Panc1 (cell line): ENCODE measurements at regions not wholly inside any gene's neighbourhood (a gene's known extent, or its start where the extent isn't known, plus 50 kb on each side); places are given as distances from the start of the nearest gene placed in this dataset.

Experiments
- ATAC-seq: fragments of 200-7000 bp; cut with Tn5 transposase; 2 replicates; pipeline ENCODE4 v1.9.1; 2020; ENCODE audit warnings: mild to moderate bottlenecking, moderate library complexity
- BruUV-seq: library from RNA; stranded (reverse); fragments of 400-500 nt; replicated peaks from 2 replicates; lab custom pipeline; 2021; lab: Mats Ljungman, UMichigan
- CTCF ChIA-PET: fragments of 300-600 bp; sonication (Branson Sonifier 250); formaldehyde crosslinking; loops from one replicate; lab custom pipeline; 2022; ENCODE audit warnings: antibody characterized with exemption; lab: Charles Lee
- POLR2A ChIA-PET: fragments of 300-600 bp; sonication (Branson Sonifier 250); formaldehyde crosslinking; loops from one replicate; lab custom pipeline; 2022; ENCODE audit warnings: antibody characterized with exemption; lab: Charles Lee
- DNase-seq: peaks from one replicate; pipeline ENCODE4 v3.0.0-alpha.2; 2010; ENCODE audit warnings: low read depth, low spot score
- H3K27ac ChIP-seq: 2 replicates; pipeline ENCODE4 v1.5.1; 2011; ENCODE audit warnings: mild to moderate bottlenecking, low read length, inconsistent platforms
- H3K27me3 ChIP-seq: fragments of 200-500 bp; sonication (Bioruptor generic); 2 replicates; pipeline ENCODE4 v1.6.0; 2014; ENCODE audit warnings: low read length, inconsistent platforms; ENCODE audit not compliant: control insufficient read depth, insufficient read depth
- H3K36me3 ChIP-seq: fragments of 200-500 bp; sonication (Bioruptor generic); 2 replicates; pipeline ENCODE4 v1.5.1; 2014; ENCODE audit warnings: inconsistent platforms, mild to moderate bottlenecking, low read length, moderate library complexity; ENCODE audit not compliant: control insufficient read depth, insufficient read depth
- H3K4me1 ChIP-seq: 2 replicates; pipeline ENCODE4 v1.5.1; 2011; ENCODE audit warnings: inconsistent platforms, mild to moderate bottlenecking, low read length, moderate library complexity; ENCODE audit not compliant: control insufficient read depth, insufficient read depth
- H3K4me3 ChIP-seq, 2 experiments: 2 replicates each; pipeline ENCODE4 v1.5.1; 2011 to 2012; ENCODE audit warnings: low read depth in 2 of 2, low read length in 2 of 2, mild to moderate bottlenecking in 2 of 2, inconsistent platforms in 1 of 2, moderate library complexity in 1 of 2
- H3K9me3 ChIP-seq: fragments of 200-500 bp; sonication (Bioruptor generic); 2 replicates; pipeline ENCODE4 v1.5.1; 2014; ENCODE audit warnings: low read depth, mild to moderate bottlenecking, inconsistent platforms, low read length, moderate library complexity; ENCODE audit not compliant: control insufficient read depth, insufficient read depth
- POLR2AphosphoS5 ChIP-seq: IDR thresholded peaks from 2 replicates; pipeline ENCODE4 v1.6.1; 2012; ENCODE audit warnings: mild to moderate bottlenecking, low read depth, low read length, moderate library complexity
- SIN3A ChIP-seq: IDR thresholded peaks from 2 replicates; pipeline ENCODE4 v1.6.1; 2012; ENCODE audit warnings: low read depth, mild to moderate bottlenecking, low read length, moderate library complexity, borderline replicate concordance; ENCODE audit not compliant: insufficient read depth
- TCF7L2 ChIP-seq: IDR thresholded peaks from 2 replicates; pipeline ENCODE4 v1.6.1; 2011; ENCODE audit warnings: mild to moderate bottlenecking, low read depth, low read length, inconsistent platforms
- in situ Hi-C: cut with HindIII; loops from 2 replicates; pipeline ENCODE4 v1.10.0; 2016; ENCODE audit warnings: low sequenced_read_pairs, low pct_unique_long_range_greater_than_20kb
- intact Hi-C: fragments of 100-400 bp; cut with micrococcal nuclease; formaldehyde crosslinking; loops from one replicate; pipeline ENCODE4 v1.10.0; 2022; ENCODE audit not compliant: unreplicated experiment
- TF ChIP-seq, protein P1 (sequence below), 2 experiments: IDR thresholded peaks; 2 replicates each; pipeline ENCODE4 v1.6.1; 2011 to 2012; ENCODE audit warnings: low read depth in 2 of 2, control low read depth in 1 of 2, low read length in 1 of 2, mild to moderate bottlenecking in 1 of 2, moderate library complexity in 1 of 2; ENCODE audit not compliant: insufficient read depth in 1 of 2
- TF ChIP-seq, protein P2 (sequence below): fragments of 450-650 bp; IDR thresholded peaks from 2 replicates; pipeline ENCODE4 v1.5.1; 2017; ENCODE audit warnings: mild to moderate bottlenecking

DNA sequence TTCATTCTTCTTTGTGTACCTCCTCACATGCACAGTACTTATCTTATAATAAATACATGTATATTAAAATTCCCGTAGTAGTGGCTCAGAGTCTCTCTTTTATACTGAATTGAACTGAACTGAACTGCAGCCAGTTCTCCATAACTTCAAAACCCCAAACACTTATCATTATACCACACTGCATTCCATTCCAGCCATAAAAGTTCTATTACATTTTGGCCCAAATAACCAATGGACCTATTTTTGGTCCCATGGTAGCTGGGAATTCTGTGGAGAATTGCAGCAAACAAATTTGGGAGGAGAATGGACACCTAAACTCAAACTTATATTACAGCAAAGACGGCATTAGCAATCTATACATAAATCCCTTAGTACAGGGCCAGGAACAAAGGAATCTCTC lies 86.6 kb upstream of the C1orf87 start:
- no TSS peak for BruUV-seq
- CTCF ChIA-PET, result interaction anchor here (0.7 kb wide), 1 partner anchor 899 kb away, joined by 3 read pairs; no protein-coding TSS in a partner anchor
- intact Hi-C loops, result no loop called here

GRCh38 chr1:60156371-60156770 lies 82.8 kb upstream of the C1orf87 start:
- DNase-seq (no peak), ATAC-seq (no peak)
- in situ Hi-C loops, result no loop called here
- H3K4me1 ChIP-seq, result no peaks in the 10 kb centered on the region
- no peaks in the 10 kb centered on the region for H3K36me3 ChIP-seq
- TF ChIP-seq, protein P1, sequence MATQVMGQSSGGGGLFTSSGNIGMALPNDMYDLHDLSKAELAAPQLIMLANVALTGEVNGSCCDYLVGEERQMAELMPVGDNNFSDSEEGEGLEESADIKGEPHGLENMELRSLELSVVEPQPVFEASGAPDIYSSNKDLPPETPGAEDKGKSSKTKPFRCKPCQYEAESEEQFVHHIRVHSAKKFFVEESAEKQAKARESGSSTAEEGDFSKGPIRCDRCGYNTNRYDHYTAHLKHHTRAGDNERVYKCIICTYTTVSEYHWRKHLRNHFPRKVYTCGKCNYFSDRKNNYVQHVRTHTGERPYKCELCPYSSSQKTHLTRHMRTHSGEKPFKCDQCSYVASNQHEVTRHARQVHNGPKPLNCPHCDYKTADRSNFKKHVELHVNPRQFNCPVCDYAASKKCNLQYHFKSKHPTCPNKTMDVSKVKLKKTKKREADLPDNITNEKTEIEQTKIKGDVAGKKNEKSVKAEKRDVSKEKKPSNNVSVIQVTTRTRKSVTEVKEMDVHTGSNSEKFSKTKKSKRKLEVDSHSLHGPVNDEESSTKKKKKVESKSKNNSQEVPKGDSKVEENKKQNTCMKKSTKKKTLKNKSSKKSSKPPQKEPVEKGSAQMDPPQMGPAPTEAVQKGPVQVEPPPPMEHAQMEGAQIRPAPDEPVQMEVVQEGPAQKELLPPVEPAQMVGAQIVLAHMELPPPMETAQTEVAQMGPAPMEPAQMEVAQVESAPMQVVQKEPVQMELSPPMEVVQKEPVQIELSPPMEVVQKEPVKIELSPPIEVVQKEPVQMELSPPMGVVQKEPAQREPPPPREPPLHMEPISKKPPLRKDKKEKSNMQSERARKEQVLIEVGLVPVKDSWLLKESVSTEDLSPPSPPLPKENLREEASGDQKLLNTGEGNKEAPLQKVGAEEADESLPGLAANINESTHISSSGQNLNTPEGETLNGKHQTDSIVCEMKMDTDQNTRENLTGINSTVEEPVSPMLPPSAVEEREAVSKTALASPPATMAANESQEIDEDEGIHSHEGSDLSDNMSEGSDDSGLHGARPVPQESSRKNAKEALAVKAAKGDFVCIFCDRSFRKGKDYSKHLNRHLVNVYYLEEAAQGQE (IDR thresholded peaks at IDR 0.05; ENCODE audit: insufficient read depth in 1 of 2, low read depth in 2 of 2, low read length in 1 of 2), result no peak
- TF ChIP-seq TCF7L2 (no peak), POLR2AphosphoS5 (no peak), SIN3A (no peak)
- TF ChIP-seq, protein P2, sequence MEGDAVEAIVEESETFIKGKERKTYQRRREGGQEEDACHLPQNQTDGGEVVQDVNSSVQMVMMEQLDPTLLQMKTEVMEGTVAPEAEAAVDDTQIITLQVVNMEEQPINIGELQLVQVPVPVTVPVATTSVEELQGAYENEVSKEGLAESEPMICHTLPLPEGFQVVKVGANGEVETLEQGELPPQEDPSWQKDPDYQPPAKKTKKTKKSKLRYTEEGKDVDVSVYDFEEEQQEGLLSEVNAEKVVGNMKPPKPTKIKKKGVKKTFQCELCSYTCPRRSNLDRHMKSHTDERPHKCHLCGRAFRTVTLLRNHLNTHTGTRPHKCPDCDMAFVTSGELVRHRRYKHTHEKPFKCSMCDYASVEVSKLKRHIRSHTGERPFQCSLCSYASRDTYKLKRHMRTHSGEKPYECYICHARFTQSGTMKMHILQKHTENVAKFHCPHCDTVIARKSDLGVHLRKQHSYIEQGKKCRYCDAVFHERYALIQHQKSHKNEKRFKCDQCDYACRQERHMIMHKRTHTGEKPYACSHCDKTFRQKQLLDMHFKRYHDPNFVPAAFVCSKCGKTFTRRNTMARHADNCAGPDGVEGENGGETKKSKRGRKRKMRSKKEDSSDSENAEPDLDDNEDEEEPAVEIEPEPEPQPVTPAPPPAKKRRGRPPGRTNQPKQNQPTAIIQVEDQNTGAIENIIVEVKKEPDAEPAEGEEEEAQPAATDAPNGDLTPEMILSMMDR, result no peak
- no TSS peak for BruUV-seq
- ChIA-PET POLR2A (no interaction called here), CTCF (no interaction called here)
- intact Hi-C loops, result no loop called here
- H3K9me3 ChIP-seq, result no peaks in the 10 kb centered on the region
- H3K4me3 ChIP-seq, result no peak overlapping the region
- H3K27ac ChIP-seq, result no peak overlapping the region
- no peaks in the 10 kb centered on the region for H3K27me3 ChIP-seq

More for the DNA sequence above, 86.6 kb upstream of the C1orf87 start:
- ATAC-seq (no peak), DNase-seq (no peak)
- no peaks in the 10 kb centered on the region for H3K9me3 ChIP-seq
- 0 out of 2 replicates have a peak, but pooled peaks cover 4% of the 10 kb centered on the region for H3K27me3 ChIP-seq
- no peaks in the 10 kb centered on the region for H3K4me1 ChIP-seq
- no peak overlapping the region for H3K27ac ChIP-seq
- H3K4me3 ChIP-seq, result no peak overlapping the region
- in situ Hi-C loops, result no loop called here
- TF ChIP-seq SIN3A, result no peak
- no peak for TF ChIP-seq POLR2AphosphoS5
- TF ChIP-seq, protein P1 (IDR thresholded peaks at IDR 0.05; ENCODE audit: insufficient read depth in 1 of 2, low read depth in 2 of 2, low read length in 1 of 2), result no peak
- TF ChIP-seq, protein P2, result no peak
- TF ChIP-seq TCF7L2, result no peak
- POLR2A ChIA-PET, result no interaction called here
- no peaks in the 10 kb centered on the region for H3K36me3 ChIP-seq
